CD14-positive monocyte (primary cell): ENCODE measurements at regions not wholly inside any gene's neighbourhood (a gene's known extent, or its start where the extent isn't known, plus 50 kb on each side); places are given as distances from the start of the nearest gene placed in this dataset.

Experiments
- DNase-seq, 3 donors: peaks; one replicate each; pipeline ENCODE4 v3.0.0-alpha.2; 2011 to 2022
- H2AFZ ChIP-seq: 2 replicates; pipeline ENCODE4 v1.6.0; 2012; ENCODE audit warnings: mild to moderate bottlenecking, low read depth, low read length, inconsistent platforms; ENCODE audit not compliant: insufficient read depth, poor library complexity, severe bottlenecking
- H3K27ac ChIP-seq, 2 donors: 1 replicate in 1 of 2; 2 replicates in 1 of 2; pipeline ENCODE4 v1.5.1; 2012 to 2013; ENCODE audit warnings: low read length in 2 of 2, control low read depth in 1 of 2, inconsistent platforms in 1 of 2, low read depth in 1 of 2, mild to moderate bottlenecking in 1 of 2
- H3K27me3 ChIP-seq, 2 donors: one replicate each; pipeline versions ENCODE4 v1.6.0 to v1.6.1; 2011 to 2013; ENCODE audit warnings: low read length in 2 of 2; ENCODE audit not compliant: control insufficient read depth in 2 of 2, insufficient read depth in 2 of 2
- H3K36me3 ChIP-seq, 2 donors: replicated peaks in 1 of 2; 1 replicate in 1 of 2; 2 replicates in 1 of 2; pipeline versions ENCODE4 v1.5.1 to v1.6.1; 2012 to 2013; ENCODE audit warnings: low read length in 2 of 2, control low read depth in 1 of 2, inconsistent platforms in 1 of 2, mild to moderate bottlenecking in 1 of 2; ENCODE audit not compliant: insufficient read depth in 2 of 2, control insufficient read depth in 1 of 2
- H3K4me1 ChIP-seq, 2 donors: 1 replicate in 1 of 2; 2 replicates in 1 of 2; pipeline versions ENCODE4 v1.5.1 to v1.6.1; 2012 to 2013; ENCODE audit warnings: low read length in 2 of 2, control low read depth in 1 of 2, inconsistent platforms in 1 of 2, mild to moderate bottlenecking in 1 of 2, moderate library complexity in 1 of 2; ENCODE audit not compliant: insufficient read depth in 2 of 2, control insufficient read depth in 1 of 2
- H3K4me2 ChIP-seq: replicated peaks from 2 replicates; pipeline ENCODE3; 2012; ENCODE audit warnings: low read length, moderate library complexity, mild to moderate bottlenecking; ENCODE audit not compliant: poor library complexity, severe bottlenecking; ENCODE audit errors: extremely low read depth
- H3K4me3 ChIP-seq, 3 experiments: fragments of 200-600 bp in 1 of 3; sonication (generic) in 1 of 3; replicated peaks in 1 of 3; 1 replicate in 2 of 3; 2 replicates in 1 of 3; pipeline ENCODE4 v1.5.1; 2011 to 2013; ENCODE audit warnings: low read length in 3 of 3, mild to moderate bottlenecking in 3 of 3, control low read depth in 2 of 3, low read depth in 2 of 3, inconsistent platforms in 1 of 3, moderate library complexity in 1 of 3
- H3K79me2 ChIP-seq: 2 replicates; pipeline ENCODE4 v1.6.0; 2012; ENCODE audit warnings: mild to moderate bottlenecking, control low read depth, inconsistent platforms, low read length, moderate library complexity; ENCODE audit not compliant: insufficient read depth
- H3K9ac ChIP-seq: 2 replicates; pipeline ENCODE4 v1.6.0; 2017; ENCODE audit warnings: low read length, mild to moderate bottlenecking; ENCODE audit not compliant: insufficient read depth, poor library complexity, severe bottlenecking
- H3K9me3 ChIP-seq, 2 donors: replicated peaks in 1 of 2; 1 replicate in 1 of 2; 2 replicates in 1 of 2; pipeline versions ENCODE4 v1.5.1 to v1.6.1; 2012 to 2013; ENCODE audit warnings: low read length in 2 of 2, control low read depth in 1 of 2; ENCODE audit not compliant: control insufficient read depth in 1 of 2, insufficient read depth in 1 of 2
- H4K20me1 ChIP-seq: 2 replicates; pipeline ENCODE4 v1.6.0; 2012; ENCODE audit warnings: mild to moderate bottlenecking, low read length, control low read depth, moderate library complexity; ENCODE audit not compliant: insufficient read depth
- H3K27ac Mint-ChIP-seq, 7 donors: one replicate each; pipeline ENCODE4 v1.8.0; 2020; ENCODE audit warnings: mild to moderate bottlenecking in 7 of 7, mixed read lengths in 7 of 7, moderate library complexity in 6 of 7, inconsistent platforms in 2 of 7
- H3K27me3 Mint-ChIP-seq, 3 donors: one replicate each; pipeline ENCODE4 v1.8.0; 2021 to 2022; ENCODE audit warnings: low read depth in 3 of 3, mild to moderate bottlenecking in 3 of 3, mixed read lengths in 3 of 3, moderate library complexity in 3 of 3, inconsistent platforms in 1 of 3
- H3K36me3 Mint-ChIP-seq, 2 donors: one replicate each; pipeline ENCODE4 v1.8.0; 2020; ENCODE audit warnings: mixed read lengths in 2 of 2, inconsistent platforms in 1 of 2, mild to moderate bottlenecking in 1 of 2
- H3K4me1 Mint-ChIP-seq: one replicate; pipeline ENCODE4 v1.8.0; 2020; ENCODE audit warnings: mild to moderate bottlenecking, mixed read lengths
- H3K4me3 Mint-ChIP-seq, 2 donors: one replicate each; pipeline ENCODE4 v1.8.0; 2020; ENCODE audit warnings: mild to moderate bottlenecking in 2 of 2, mixed read lengths in 2 of 2, moderate library complexity in 1 of 2
- H3K9me3 Mint-ChIP-seq, 7 donors: one replicate each; pipeline ENCODE4 v1.8.0; 2020 to 2022; ENCODE audit warnings: mixed read lengths in 7 of 7, mild to moderate bottlenecking in 6 of 7, moderate library complexity in 6 of 7, inconsistent platforms in 2 of 7
- CTCF ChIP-seq: fragments of 200-600 bp; IDR thresholded peaks from one replicate; pipeline ENCODE4 v1.8.0; 2022; ENCODE audit warnings: antibody characterized with exemption, mild to moderate bottlenecking
- WGBS: methylation state at CpG from one replicate; pipeline ENCODE4 v1.1.5; 2013; ENCODE audit warnings: missing lambda C conversion rate; ENCODE audit not compliant: insufficient coverage; 5-methylcytosine and 5-hydroxymethylcytosine counted together
- intact Hi-C, 2 donors: fragments of 100-400 bp; cut with micrococcal nuclease; formaldehyde crosslinking; loops; one replicate each; pipeline versions ENCODE4 v1.15.0 to v1.15.1; 2023

GRCh38 chr1:170388489-170388888 is 143.5 kb upstream of the GORAB start:
- Mint-ChIP-seq H3K36me3 (no peaks in the 10 kb centered on the region), H3K4me1 (peaks cover 7% of the 10 kb centered on the region), H3K4me3 (peak overlapping the region in 1 of 2 donors; percentile 22), H3K27ac (no peak overlapping the region), H3K9me3 (peaks cover 0 to 8% (median 4%) of the 10 kb centered on the region in 7 donors), H3K27me3 (peaks cover 0 to 2% (median 0%) of the 10 kb centered on the region in 3 donors)
- TF ChIP-seq CTCF: no peak
- Histone ChIP-seq H3K79me2 (no peaks in the 10 kb centered on the region), H2AFZ (no peak overlapping the region), H3K9me3 (peaks cover 0 to 9% of the 10 kb centered on the region in 2 donors), H3K9ac (no peak overlapping the region), H4K20me1 (no peaks in the 10 kb centered on the region), H3K4me3 (no peak overlapping the region), H3K27ac (no peak overlapping the region), H3K4me2 (no peak overlapping the region), H3K27me3 (no peaks in the 10 kb centered on the region), H3K36me3 (no peaks in the 10 kb centered on the region), H3K4me1 (no peaks in the 10 kb centered on the region)
- intact Hi-C loops: no loop called here
- WGBS: 69% methylated on average over 2 of the region's 2 CpGs
- no peak for DNase-seq

GRCh38 chr1:170395149-170395548 is 136.8 kb upstream of the GORAB start:
- no peak for DNase-seq
- peaks cover 7% of the 10 kb centered on the region for H3K4me1 Mint-ChIP-seq
- peaks cover 2 to 5% (median 2%) of the 10 kb centered on the region in 3 donors for H3K27me3 Mint-ChIP-seq
- H3K27ac Mint-ChIP-seq: no peak overlapping the region
- intact Hi-C loops: no loop called here
- Histone ChIP-seq H3K27me3 (no peaks in the 10 kb centered on the region), H2AFZ (no peak overlapping the region), H3K4me2 (no peak overlapping the region), H3K4me1 (no peaks in the 10 kb centered on the region), H4K20me1 (no peaks in the 10 kb centered on the region), H3K9ac (no peak overlapping the region), H3K9me3 (no peaks in the 10 kb centered on the region), H3K79me2 (no peaks in the 10 kb centered on the region), H3K36me3 (no peaks in the 10 kb centered on the region), H3K4me3 (no peak overlapping the region), H3K27ac (no peak overlapping the region)
- no peak for TF ChIP-seq CTCF
- 100% methylated on average over 1 of the region's 2 CpGs for WGBS
- H3K4me3 Mint-ChIP-seq: no peak overlapping the region
- H3K9me3 Mint-ChIP-seq: peaks cover 0 to 7% (median 3%) of the 10 kb centered on the region in 7 donors
- H3K36me3 Mint-ChIP-seq: no peaks in the 10 kb centered on the region
